ENCODE measurements at regions not wholly inside any gene's neighbourhood (a gene's known extent, or its start where the extent isn't known, plus 50 kb on each side); places are given as distances from the start of the nearest gene placed in this dataset.

DNA sequence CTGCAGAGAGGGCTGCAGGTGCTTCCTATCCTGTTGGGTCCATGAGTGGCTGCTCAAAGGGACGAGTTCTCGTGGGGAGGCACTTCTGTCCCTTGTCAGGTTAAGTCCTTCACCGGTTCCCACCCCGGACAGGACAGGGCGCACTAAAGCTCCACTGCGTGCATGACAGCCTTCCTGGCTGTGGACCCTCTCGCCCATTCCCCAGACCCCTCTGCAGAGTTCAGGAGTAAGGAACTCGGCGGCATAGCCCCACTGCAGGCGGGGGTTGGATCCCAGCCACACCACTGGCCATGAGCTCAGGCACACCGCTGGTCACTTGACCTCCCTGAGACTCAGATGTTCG, 147.5 kb upstream of the ID2 start:
- TF ChIP-seq EP300 (conservative IDR thresholded peaks at IDR 0.05; ENCODE audit: poor library complexity, severe bottlenecking) = no peak
- TF ChIP-seq EZH2 (IDR thresholded peaks at IDR 0.05; ENCODE audit: borderline replicate concordance, insufficient read depth, low read length, poor library complexity, severe bottlenecking) = no peak
- TF ChIP-seq, protein P1, sequence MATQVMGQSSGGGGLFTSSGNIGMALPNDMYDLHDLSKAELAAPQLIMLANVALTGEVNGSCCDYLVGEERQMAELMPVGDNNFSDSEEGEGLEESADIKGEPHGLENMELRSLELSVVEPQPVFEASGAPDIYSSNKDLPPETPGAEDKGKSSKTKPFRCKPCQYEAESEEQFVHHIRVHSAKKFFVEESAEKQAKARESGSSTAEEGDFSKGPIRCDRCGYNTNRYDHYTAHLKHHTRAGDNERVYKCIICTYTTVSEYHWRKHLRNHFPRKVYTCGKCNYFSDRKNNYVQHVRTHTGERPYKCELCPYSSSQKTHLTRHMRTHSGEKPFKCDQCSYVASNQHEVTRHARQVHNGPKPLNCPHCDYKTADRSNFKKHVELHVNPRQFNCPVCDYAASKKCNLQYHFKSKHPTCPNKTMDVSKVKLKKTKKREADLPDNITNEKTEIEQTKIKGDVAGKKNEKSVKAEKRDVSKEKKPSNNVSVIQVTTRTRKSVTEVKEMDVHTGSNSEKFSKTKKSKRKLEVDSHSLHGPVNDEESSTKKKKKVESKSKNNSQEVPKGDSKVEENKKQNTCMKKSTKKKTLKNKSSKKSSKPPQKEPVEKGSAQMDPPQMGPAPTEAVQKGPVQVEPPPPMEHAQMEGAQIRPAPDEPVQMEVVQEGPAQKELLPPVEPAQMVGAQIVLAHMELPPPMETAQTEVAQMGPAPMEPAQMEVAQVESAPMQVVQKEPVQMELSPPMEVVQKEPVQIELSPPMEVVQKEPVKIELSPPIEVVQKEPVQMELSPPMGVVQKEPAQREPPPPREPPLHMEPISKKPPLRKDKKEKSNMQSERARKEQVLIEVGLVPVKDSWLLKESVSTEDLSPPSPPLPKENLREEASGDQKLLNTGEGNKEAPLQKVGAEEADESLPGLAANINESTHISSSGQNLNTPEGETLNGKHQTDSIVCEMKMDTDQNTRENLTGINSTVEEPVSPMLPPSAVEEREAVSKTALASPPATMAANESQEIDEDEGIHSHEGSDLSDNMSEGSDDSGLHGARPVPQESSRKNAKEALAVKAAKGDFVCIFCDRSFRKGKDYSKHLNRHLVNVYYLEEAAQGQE (IDR thresholded peaks at IDR 0.05; ENCODE audit: borderline replicate concordance) = no peak
- TF ChIP-seq RAD21 (conservative IDR thresholded peaks at IDR 0.05) = no peak
- no peak for TF ChIP-seq MXI1 (conservative IDR thresholded peaks at IDR 0.05; ENCODE audit: poor library complexity, severe bottlenecking)
- TF ChIP-seq SMC3 (conservative IDR thresholded peaks at IDR 0.05; ENCODE audit: poor library complexity) = no peak
- TF ChIP-seq, protein P2, sequence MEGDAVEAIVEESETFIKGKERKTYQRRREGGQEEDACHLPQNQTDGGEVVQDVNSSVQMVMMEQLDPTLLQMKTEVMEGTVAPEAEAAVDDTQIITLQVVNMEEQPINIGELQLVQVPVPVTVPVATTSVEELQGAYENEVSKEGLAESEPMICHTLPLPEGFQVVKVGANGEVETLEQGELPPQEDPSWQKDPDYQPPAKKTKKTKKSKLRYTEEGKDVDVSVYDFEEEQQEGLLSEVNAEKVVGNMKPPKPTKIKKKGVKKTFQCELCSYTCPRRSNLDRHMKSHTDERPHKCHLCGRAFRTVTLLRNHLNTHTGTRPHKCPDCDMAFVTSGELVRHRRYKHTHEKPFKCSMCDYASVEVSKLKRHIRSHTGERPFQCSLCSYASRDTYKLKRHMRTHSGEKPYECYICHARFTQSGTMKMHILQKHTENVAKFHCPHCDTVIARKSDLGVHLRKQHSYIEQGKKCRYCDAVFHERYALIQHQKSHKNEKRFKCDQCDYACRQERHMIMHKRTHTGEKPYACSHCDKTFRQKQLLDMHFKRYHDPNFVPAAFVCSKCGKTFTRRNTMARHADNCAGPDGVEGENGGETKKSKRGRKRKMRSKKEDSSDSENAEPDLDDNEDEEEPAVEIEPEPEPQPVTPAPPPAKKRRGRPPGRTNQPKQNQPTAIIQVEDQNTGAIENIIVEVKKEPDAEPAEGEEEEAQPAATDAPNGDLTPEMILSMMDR (IDR thresholded peaks at IDR 0.05; ENCODE audit: poor library complexity, severe bottlenecking) = no peak
- TF ChIP-seq TAF1 (IDR thresholded peaks at IDR 0.05; ENCODE audit: low read depth) = no peak
- no peak for TF ChIP-seq POLR2AphosphoS5 (IDR thresholded peaks at IDR 0.05)
- H3K9me2 ChIP-seq (ENCODE audit: insufficient read depth, low read length) = no peaks in the 10 kb centered on the region
- H4K20me1 ChIP-seq (ENCODE audit: insufficient read depth) = no peaks in the 10 kb centered on the region
- H3K4me3 ChIP-seq (ENCODE audit: low read length) = no peak overlapping the region
- H2AFZ ChIP-seq (ENCODE audit: low read depth, low read length) = no peak overlapping the region
- no peaks in the 10 kb centered on the region for H3K27me3 ChIP-seq (ENCODE audit: insufficient read depth, low read depth, low read length)
- no peaks in the 10 kb centered on the region for H3F3A ChIP-seq (ENCODE audit: insufficient read depth, low read length, poor library complexity, severe bottlenecking)
- no peak overlapping the region for H3K9ac ChIP-seq (ENCODE audit: low read length)
- H3K9me3 ChIP-seq (ENCODE audit: low read length) = no peaks in the 10 kb centered on the region
- no peak overlapping the region for H3K27ac ChIP-seq (ENCODE audit: low read length)
- no peaks in the 10 kb centered on the region for H3K79me2 ChIP-seq (replicated peaks; ENCODE audit: insufficient read depth, low read length)
- no peak overlapping the region for H3K4me2 ChIP-seq (ENCODE audit: low read length)
- no peaks in the 10 kb centered on the region for H3K36me3 ChIP-seq (ENCODE audit: insufficient read depth, low read length)

- TF ChIP-seq EZH2 (IDR thresholded peaks at IDR 0.05; ENCODE audit: borderline replicate concordance, insufficient read depth, low read length, poor library complexity, severe bottlenecking) (no peak), MXI1 (conservative IDR thresholded peaks at IDR 0.05; ENCODE audit: poor library complexity, severe bottlenecking) (no peak), POLR2AphosphoS5 (IDR thresholded peaks at IDR 0.05) (no peak), EP300 (conservative IDR thresholded peaks at IDR 0.05; ENCODE audit: poor library complexity, severe bottlenecking) (no peak), TAF1 (IDR thresholded peaks at IDR 0.05; ENCODE audit: low read depth) (no peak), SMC3 (conservative IDR thresholded peaks at IDR 0.05; ENCODE audit: poor library complexity) (no peak), RAD21 (conservative IDR thresholded peaks at IDR 0.05) (no peak)
- TF ChIP-seq, protein P1 (IDR thresholded peaks at IDR 0.05; ENCODE audit: borderline replicate concordance) = no peak
- TF ChIP-seq, protein P2 (IDR thresholded peaks at IDR 0.05; ENCODE audit: poor library complexity, severe bottlenecking) = no peak
- Histone ChIP-seq H4K20me1 (ENCODE audit: insufficient read depth) (no peaks in the 10 kb centered on the region), H3K36me3 (ENCODE audit: insufficient read depth, low read length) (no peaks in the 10 kb centered on the region), H3K9me2 (ENCODE audit: insufficient read depth, low read length) (no peaks in the 10 kb centered on the region), H3K9me3 (ENCODE audit: low read length) (no peaks in the 10 kb centered on the region), H3K4me3 (ENCODE audit: low read length) (no peak overlapping the region), H3K9ac (ENCODE audit: low read length) (no peak overlapping the region), H2AFZ (ENCODE audit: low read depth, low read length) (no peak overlapping the region), H3K27ac (ENCODE audit: low read length) (no peak overlapping the region), H3K27me3 (ENCODE audit: insufficient read depth, low read depth, low read length) (no peaks in the 10 kb centered on the region), H3F3A (ENCODE audit: insufficient read depth, low read length, poor library complexity, severe bottlenecking) (no peaks in the 10 kb centered on the region), H3K4me2 (ENCODE audit: low read length) (no peak overlapping the region), H3K79me2 (replicated peaks; ENCODE audit: insufficient read depth, low read length) (no peaks in the 10 kb centered on the region)
These were observed 147.0 kb upstream of the ID2 start for GRCh38 chr2:8534729-8535468.

Measured in neural cell (in vitro differentiated cells).